Stimulated activated naive CD4-positive, alpha-beta T cell (primary cell): ENCODE measurements at regions not wholly inside any gene's neighbourhood (a gene's known extent, or its start where the extent isn't known, plus 50 kb on each side); places are given as distances from the start of the nearest gene placed in this dataset.

Experiments
- DNase-seq, 6 experiments: peaks; one replicate each; lab custom pipeline; 2025; lab: John Stamatoyannopoulos, UW

DNA sequence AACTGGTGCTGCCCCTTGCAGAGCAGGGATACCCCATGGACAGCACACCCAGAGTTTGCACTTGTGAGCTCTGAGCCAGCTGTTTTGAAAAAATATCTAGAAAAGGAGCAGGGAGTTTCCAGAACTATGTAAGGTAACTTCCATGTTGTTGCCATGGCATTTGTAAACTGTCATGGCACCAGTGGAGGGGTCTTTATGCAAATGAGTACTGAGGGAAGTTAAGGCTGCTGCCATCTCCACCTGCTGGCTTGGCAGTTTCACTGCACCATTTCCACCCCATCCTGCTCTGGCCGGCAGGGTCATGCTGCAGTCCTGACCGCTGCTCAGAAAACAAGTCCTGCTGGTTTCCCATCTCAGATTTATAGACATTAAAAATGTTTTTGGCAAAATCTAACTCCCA is 52.3 kb upstream of the SNTG2 start:
- no peak for DNase-seq

DNA sequence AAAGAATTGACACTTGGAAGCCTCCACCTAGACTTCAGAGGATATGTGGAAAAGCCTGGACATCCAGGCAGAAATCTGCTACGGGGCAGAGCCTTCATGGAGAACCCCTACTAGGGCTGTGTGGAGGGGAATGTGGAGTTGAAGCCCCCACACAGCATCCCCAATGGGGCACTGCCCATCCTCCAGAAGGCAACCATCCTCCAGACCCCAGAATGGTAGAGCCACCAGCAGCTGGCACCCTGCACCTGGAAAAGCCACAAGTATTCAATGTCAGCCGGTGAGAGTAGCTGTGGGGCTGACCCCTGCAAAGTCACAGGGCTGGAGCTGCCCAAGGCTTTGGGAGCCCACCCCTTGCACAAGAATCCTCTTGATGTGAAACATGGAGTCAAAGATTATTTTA is 53.6 kb upstream of the SNTG2 start:
- DNase-seq: no peak

DNA sequence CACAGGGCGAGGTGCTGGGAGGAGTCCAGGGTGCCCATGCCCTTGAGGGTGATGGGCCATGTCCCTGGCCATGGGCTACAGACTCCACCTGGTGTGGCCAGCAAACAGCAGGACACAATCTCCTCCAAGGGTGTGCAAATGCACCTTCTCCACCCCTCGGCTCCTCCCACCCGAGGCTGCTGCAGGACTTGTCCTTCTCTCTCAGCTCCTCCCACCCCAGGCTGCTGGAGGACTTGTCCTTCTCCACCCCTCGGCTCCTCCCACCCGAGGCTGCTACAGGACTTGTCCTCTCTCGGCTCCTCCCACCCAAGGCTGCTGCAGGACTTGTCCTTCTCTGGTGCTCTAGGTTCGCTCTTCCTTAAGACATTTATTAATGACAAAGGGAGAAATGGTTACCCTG is 57.3 kb upstream of the SNTG2 start:
- no peak for DNase-seq

DNA sequence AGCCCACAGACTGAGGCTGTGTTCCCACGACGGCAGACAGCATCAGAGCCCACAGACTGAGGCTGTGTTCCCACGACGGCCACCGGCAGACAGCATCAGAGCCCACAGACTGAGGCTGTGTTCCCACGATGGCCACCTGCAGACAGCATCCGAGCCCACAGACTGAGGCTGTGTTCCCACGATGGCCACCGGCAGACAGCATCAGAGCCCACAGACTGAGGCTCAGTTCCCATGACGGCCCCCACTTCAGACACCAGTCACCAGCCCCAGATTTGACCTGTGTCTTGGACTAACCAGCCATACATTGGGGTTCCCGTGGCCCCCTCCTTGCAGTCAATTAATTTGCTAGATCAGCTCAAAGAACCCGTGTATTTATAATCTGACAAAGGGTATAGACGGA is 57.8 kb upstream of the SNTG2 start:
- no peak for DNase-seq

DNA sequence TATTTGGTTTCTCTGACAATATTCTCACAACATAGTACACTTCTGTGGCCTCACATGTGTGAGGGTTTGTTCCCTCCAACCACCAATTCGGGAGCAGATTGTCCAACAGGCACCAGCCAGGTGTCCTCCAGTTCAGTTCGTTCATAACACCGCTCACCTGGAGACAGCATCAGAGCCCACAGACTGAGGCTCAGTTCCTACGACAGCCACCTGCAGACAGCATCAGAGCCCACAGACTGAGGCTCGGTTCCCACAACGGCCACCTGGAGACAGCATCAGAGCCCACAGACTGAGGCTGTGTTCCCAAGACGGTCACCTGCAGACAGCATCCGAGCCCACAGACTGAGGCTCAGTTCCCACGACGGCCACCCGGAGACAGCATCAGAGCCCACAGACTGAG is 58.2 kb upstream of the SNTG2 start:
- no peak for DNase-seq

DNA sequence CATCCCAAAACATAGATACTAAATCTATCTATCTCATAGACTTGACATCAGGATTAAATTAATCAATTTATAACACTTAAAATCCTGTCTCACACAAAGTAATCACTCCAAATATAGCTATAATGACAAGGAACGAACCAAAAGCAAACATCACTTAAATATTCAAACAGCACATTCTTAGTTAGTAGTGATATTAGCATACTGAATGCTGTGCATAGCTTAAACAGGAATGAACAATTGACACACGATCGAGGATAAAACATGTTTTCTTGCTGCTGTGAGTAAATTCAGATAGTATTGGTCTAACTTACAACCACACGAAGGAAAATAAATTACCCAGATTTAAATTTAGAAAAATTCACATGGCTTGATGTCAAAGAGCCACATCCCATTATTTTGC is 58.9 kb upstream of the SNTG2 start:
- DNase-seq: no peak

DNA sequence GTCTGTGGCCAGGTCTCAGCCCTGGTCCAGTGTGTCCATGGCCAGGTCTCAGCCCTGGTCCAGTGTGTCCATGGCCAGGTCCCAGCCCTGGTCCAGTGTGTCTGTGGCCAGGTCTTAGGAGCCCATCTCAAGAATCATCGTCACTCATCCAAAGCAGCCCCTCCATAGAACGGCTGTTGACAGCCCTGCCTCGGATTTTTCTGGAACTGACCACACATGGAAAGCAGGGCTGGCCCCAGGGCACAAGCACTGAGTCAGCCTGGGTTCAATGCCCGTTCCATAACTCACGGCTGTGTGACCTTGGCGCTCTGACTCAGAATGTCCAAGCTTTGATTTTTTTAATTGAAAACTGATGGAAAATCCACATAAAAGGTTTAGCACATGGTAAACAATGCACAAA is 59.9 kb upstream of the SNTG2 start:
- DNase-seq: no peak

DNA sequence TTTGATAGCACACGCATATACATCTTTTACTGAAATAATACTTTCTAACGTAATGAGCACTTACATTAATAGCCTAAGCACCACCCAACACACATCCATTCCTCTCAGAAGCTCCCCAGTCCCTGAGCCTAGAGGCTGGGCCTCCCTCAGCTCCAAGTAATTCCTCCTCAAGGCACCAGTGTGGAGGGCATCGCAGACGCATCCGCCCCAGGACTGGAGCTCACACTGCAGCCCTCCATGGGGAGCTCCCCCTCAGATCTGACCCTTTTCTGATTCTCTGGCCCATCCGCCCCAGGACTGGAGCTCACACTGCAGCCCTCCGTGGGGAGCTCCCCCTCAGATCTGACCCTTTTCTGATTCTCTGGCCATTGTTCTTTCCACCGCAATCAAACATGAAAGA is 60.4 kb upstream of the SNTG2 start:
- DNase-seq: no peak

DNA sequence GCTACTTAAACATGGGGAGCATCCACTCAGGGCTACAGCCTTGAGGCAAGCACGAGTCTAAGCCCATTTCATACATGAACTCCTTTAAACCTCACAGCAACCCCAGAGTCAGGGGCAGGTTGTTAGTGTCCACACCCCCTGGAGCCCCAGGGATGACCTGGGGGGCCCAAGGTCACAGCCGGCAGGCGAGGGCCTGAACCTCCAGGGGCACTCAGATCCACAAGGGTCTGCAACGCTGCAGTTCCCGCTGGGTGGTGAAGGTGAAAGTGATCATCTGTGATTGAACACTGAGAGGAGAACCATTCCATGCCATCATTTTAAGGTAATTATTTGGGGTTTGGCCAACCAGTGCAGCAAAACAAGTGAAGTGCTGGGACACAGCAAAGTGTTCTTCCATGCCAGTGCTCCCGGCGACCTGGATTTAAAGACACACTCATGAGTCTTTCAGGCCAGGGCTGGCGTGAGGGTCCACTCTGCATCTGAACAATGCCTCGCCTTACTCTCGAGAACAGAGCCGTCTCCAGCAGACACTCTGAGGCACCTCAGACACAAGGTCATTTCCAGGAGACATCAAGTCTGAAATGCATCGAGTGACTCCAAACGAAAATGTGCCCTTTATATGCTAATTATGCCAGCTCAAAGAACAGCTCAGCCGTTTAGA is 61.6 kb upstream of the SNTG2 start:
- no peak for DNase-seq

DNA sequence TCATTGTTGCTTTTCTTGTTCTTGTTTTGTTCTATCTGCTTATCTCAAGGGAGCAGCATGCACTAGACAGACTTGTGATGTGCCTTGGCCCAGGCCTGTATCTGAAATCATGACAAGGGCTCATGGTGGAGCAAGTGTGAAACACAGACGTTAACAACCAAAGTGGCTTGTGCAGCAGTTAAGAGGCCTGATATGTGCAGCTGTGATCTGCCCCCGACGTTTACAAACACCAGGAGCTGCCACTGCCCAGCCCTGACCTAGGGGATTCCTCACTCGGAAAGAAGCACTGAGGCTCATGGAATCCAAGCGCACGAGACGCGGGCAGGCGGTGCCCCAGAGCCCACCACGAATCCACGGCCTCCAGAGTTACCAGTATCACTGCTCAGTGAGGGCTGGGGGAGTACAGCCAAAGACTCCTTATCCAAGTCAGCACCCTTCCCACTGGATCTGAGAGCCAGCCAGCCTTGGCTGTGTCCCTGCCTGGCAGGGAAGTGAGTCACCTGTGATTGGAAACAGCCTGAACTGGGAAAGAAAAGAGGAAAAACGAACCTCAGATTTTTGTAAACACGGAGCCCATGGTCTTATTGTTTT is 62.3 kb upstream of the SNTG2 start:
- no peak for DNase-seq

DNA sequence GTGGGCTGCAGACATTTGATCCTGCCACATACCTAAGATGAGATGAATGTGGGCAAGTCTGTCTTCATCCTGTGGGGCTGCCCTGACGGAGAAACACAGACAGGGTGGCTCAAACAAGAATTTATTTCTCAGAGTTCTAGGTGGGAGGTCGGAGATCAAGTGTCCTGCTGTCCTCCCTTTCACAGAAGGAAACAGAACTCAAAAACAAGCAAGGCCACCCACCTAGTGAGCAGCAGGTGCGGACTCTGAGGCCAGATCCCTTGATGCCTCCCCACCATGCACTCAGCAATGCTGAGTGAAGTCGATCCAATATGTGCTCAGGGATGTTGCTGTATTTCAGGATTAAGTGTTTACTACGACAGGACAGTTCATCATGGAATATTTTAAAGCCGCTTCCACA is 63.0 kb upstream of the SNTG2 start:
- no peak for DNase-seq

DNA sequence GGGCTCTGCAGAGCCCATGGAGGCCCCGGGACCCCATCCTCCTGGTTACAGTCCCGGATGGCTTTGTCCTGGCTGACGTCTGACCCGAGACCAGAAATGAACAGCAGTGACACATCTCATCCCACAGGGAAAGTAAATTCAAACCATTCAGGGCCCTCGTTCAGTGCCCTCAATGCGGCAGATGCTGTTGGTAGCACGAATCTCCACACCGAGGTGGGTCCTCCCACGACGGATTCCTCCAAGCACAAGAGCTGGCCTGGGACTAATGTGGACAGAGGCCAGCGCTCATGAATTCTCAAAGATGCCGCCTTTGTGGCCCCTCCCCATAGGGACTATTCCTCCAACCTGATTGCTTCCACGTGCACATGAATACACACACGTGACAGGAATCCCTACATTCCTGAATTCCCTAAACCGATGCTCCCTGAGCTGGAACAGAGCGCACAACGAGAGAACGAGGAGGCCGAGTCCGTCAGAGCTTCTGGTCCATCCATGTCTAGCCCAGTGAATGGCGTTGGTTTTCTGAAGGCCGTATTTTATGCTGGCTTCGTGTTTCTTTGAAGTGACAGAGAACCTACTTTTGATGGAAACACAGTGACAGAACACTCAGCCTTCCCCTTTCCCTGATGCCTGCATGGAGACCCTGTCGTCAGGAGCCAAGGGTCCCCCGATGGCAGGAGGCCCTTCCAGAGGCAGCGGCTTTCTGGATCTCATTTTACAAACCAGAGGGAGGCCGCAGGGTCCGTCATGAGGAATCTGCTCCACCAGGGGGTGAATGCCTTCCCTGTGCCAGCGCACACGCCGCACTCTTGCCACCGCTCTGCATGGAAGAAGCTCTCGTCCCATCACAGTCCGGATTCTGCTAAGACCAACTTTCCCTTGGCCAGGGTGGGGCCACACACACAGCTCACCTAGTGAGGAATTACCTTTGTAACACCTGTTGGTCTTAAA is 64.3 kb upstream of the SNTG2 start:
- no peak for DNase-seq

DNA sequence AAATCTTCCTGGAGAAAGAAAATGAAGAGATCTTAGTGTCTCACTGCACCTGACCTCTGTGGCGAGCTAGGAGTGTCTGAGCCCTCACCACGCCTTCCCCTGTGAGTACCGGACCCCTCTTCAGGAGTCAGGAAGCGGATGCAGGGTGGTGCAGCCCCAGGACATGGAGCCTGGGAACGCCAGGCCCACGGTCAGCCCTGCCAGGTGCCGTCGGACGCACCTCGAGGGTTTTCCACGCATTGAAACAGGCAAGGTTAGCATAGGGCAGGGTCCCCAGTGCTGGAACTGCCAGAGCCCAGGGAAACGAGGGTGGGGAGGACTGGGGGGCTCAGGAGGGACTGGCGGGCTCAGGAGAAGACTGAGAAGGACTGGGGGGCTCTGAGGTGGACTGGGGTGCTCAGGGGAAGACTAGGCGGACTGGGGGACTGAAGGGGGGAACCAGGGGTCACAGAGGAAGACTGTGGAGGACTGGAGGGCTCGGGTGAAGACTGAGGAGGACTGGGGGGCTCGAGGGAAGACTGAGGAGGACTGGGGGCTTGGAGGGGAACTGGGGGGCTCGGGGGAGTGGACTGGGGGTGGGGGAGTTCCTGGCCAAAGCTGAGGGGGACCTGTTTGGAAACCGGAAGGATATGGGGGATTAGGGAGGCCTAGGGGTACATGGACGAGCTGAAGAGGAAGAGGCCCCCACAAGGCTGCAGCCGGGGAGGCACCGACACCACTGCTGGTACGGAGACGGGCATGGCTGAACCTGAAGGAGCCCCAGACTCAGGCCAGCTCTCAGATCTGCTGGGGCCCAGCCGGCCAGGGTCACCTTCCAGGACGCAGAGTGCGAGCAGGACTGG is 65.2 kb upstream of the SNTG2 start:
- DNase-seq: no peak

DNA sequence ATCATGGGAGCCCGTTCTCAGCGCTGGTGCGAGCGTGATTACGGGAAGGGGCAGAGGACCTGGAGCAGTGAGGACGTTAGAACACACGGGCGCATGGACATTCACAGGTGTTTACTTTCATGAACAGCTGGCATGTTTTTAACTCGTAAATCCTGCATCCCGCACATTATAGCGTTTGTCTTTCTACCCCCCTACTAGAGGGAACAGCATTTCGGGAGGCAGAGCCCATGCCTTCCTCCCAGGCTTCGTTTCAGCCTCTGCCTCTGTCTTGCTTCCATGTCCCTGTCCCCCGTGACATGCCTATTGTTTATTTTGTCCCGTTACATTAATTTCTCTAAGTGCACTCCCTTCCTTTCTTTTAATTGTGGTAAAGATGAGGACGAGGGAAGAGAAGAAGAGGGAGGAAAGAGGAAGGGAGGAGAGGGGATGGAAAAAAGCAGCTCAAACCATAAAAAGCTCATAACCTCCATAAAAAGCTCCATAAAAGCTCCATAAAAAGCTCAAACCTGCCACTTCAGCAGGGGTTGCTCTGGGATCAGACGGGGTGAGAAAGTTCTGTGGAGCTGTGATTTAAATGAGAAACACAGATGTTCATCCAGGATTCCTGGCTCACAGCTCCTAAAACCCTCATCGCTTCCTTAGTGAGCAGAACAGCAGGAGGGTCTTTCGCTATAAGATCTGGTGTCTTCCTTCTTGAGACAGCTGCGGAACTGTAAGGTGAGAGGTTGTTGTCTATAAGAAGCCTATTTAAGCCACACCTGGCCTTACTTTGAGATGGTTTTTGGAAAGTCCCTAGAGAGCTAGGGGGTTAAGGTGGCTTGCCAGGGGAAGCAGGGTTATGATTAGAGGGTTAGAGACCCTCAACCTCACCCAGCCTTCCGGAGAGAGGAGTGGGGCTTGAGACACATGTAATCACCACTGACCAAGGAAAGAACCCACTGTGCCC is 66.6 kb upstream of the SNTG2 start:
- DNase-seq: no peak

DNA sequence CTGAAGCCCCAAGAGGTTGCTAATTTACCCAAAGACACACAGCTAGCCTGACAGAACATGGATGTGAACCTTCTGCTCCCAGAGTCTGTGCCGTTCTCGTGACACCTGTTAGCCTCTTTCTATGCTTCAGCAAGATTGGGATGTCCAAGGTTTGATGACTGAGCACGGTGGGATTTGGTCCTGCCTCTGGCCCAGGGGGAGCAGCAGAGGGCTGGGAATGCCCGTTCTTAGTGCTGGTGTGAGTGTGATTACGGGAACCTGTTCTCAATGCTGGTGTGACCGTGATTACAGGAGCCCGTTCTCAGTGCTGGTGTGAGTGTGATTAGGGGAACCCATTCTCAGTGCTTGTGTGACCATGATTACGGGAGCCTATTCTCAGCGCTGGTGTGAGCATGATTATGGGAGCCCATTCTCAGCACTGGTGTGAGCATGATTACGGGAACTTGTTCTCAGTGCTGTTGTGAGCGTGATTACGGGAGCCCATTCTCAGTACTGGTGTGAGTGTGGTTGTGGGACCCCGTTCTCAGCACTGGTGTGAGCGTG is 67.3 kb upstream of the SNTG2 start:
- no peak for DNase-seq

DNA sequence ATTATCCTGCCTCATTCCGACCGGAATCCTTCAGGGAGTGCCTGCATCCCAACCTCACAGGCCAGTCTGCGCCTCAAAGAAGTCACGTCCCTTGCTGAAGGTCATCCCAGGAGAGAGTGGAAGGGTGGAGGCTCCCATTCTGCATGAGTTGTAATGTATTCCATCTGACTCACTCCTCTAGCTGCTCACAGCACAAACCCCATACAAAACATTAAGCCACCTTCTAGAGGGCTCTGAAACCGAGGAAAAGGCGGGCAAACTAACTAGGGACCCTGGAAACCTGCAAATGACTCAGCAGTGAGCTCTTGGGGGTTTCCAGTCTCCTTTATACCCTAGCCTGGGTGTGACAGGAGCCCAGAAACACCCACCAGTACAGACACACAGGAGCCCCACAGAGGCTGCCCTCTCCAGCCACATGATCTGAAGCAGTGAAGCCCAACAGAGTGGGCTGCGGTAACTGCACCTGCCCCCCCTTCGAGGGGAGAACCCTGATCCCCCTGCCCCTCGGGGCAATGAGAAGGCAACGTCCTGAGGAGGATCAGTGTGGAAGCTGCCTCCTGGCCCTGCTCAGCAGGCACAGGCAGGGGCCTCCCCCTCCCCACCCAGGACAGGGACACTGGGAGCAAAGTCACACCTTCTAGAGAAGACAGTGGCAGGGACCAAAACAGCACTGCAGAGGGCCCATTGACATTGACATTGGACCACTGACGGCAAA is 69.3 kb upstream of the SNTG2 start:
- DNase-seq: no peak

DNA sequence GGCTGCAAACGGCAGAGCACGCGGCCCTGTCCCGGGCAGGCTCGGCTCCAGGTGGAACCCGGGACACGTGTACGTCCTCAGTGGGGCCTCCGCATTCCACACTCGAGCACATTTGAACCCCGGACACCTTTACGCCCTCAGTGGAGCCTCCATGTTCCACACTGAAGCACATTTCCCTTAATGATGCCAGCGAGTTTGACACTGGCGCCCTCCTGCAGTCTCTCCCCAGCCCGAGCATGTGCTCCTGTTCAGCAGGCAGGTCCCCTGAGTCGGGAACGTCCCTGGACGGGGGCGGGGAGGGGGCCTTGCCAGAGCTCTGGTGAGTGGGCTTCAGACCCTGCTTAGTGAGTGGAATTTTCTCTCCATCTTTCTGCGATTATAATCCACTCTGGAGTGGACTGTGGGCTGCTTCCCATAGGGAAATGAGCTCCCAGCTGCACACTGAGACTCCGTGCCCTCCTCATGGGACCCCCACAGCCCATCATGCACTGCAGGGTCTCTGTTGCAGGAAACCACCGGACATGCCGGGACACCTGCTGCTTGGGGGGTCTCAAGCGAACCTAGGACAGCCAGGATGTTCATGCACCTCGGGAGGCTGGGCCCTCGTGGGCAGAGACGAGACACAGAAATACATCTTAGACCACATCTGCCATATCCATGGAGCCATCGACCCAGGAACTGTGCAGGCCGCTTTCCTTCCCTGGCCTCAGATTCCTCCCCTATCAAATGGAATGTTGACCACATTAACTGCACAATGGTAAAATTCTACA is 70.3 kb upstream of the SNTG2 start:
- no peak for DNase-seq

DNA sequence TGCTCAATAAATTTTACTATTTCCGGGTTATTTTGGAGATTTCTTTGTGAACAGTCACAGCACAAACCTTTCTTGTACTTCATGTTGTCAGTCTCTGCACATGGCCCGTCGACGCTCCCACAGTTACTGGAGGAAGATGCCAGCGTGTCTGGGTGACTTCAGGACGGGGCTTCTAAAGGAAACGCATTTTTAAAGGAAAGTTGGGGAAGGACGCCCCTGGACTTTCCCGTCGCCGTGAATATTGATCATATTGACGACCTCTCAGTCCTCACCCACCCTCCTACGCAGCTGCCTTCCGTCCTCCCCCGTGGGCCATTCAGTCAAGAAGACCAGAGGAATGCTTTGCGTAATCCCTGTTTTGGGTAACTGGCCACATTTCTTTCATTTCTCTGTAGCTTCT is 71.1 kb upstream of the SNTG2 start:
- no peak for DNase-seq

DNA sequence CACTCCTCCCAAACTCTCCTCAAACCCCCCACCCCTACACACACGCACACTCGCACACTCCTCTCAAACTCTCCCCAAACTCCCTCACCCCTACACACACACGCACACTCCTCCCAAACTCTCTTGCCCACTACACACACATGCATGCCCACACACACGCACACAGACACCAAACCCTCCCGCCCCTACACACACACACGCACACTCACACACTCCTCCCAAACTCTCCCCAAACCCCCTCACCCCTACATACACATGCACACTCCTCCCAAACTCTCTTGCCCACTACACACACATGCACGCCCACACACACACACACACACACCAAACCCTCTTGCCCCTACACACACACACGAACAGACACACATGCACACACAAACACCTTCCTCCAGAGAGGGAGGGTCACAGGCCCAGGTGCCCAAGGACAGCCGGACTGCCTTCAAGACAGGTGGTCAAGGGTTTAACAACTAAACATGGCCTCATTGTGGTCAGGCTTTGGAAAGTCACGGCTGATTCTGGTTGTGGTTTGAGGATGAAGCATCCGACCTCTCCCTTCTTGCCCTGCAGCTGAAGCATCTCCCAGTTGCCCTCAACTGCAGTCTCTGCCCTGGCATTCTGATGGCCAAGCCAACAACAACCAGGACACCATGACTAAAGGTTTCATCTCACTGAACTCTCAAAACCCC is 72.3 kb upstream of the SNTG2 start:
- DNase-seq: no peak
